ENCODE measurements at regions not wholly inside any gene's neighbourhood (a gene's known extent, or its start where the extent isn't known, plus 50 kb on each side); places are given as distances from the start of the nearest gene placed in this dataset.
A peak's percentile ranks its signal among the peaks of the same experiment; 100 is the strongest.

DNA sequence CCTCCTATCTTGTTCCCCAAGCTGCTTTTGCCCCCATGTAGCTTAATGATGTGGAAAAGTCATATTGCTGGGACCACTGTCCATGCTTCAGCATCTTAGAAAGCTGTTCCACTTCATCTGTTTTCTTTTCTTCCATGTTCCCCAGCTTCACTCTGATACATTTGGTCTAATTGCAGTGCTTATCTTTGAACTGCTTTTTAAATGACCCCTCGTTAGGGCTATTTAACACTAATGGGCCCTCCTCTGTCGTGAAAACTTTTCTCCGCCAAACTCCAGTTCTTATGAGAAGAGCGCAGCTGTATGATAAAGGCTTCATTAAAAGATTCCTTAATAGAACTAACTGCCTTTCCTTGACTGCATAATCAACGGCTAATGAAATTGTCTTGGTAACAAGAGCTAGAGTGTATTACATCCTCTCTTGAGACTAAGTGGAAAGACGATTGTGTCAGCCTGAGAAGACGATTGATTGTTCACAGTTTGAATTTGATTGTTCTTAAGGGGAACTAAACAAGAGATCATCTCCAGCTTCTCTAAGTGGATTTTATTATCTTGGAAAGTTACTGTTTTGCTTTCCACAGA lies 165.0 kb upstream of the MTNR1B start:
- Histone ChIP-seq H3K4me3 (ENCODE audit: control insufficient read depth in 1 of 7, extremely low read depth in 1 of 7, insufficient read depth in 4 of 7, low read depth in 2 of 7, low read length in 6 of 7) (no peak overlapping the region), H3K27ac (ENCODE audit: insufficient read depth in 1 of 2, low read depth in 1 of 2, low read length in 2 of 2, poor library complexity in 1 of 2, severe bottlenecking in 2 of 2) (no peak overlapping the region), H3K27me3 (replicated peaks in 2 of 5; ENCODE audit: control insufficient read depth in 4 of 5, insufficient read depth in 5 of 5, low read length in 4 of 5) (no peaks in the 10 kb centered on the region), H3K36me3 (ENCODE audit: control insufficient read depth in 4 of 4, insufficient read depth in 4 of 4, low read length in 3 of 4) (no peaks in the 10 kb centered on the region), H3K9me3 (ENCODE audit: control extremely low read depth in 1 of 5, control insufficient read depth in 4 of 5, insufficient read depth in 2 of 5, low read depth in 1 of 5, low read length in 4 of 5) (peaks cover 0 to 5% (median 0%) of the 10 kb centered on the region in 5 experiments), H3K4me1 (ENCODE audit: control extremely low read depth in 1 of 4, control insufficient read depth in 4 of 4, insufficient read depth in 4 of 4, low read length in 3 of 4) (no peaks in the 10 kb centered on the region)
- 94% methylated on average over 6 of the region's 7 CpGs for WGBS (ENCODE audit: insufficient coverage)
- POLR2A ChIA-PET: no interaction called here
- no peak for DNase-seq
- CTCF ChIA-PET: no interaction called here

DNA sequence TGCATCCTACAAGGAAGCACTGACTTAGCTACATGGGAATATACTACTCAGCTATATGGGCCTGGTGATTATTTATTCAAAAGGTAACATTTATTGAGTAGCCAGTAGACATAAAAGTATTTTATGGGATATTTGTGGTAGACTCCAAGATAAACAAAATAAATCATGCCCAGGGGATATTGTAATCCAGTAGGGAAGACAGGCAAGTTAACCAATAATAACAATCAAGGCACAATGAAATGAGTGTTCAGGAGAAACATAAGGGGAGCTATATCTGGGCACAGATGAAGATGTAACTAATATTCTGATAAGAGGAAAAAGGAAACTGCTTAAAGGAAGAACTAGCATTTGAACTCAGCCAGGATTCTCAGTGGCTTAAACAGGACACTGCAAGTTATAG lies 161.4 kb upstream of the MTNR1B start:
- Histone ChIP-seq H3K27ac (ENCODE audit: insufficient read depth in 1 of 2, low read depth in 1 of 2, low read length in 2 of 2, poor library complexity in 1 of 2, severe bottlenecking in 2 of 2) (no peak overlapping the region), H3K4me1 (ENCODE audit: control extremely low read depth in 1 of 4, control insufficient read depth in 4 of 4, insufficient read depth in 4 of 4, low read length in 3 of 4) (no peaks in the 10 kb centered on the region), H3K4me3 (ENCODE audit: control insufficient read depth in 1 of 7, extremely low read depth in 1 of 7, insufficient read depth in 4 of 7, low read depth in 2 of 7, low read length in 6 of 7) (no peak overlapping the region), H3K36me3 (ENCODE audit: control insufficient read depth in 4 of 4, insufficient read depth in 4 of 4, low read length in 3 of 4) (no peaks in the 10 kb centered on the region), H3K27me3 (replicated peaks in 2 of 5; ENCODE audit: control insufficient read depth in 4 of 5, insufficient read depth in 5 of 5, low read length in 4 of 5) (no peaks in the 10 kb centered on the region), H3K9me3 (ENCODE audit: control extremely low read depth in 1 of 5, control insufficient read depth in 4 of 5, insufficient read depth in 2 of 5, low read depth in 1 of 5, low read length in 4 of 5) (no peaks in the 10 kb centered on the region)
- CTCF ChIA-PET: interaction anchor here (1.1 kb wide), 1 partner anchor 10 kb away, joined by 3 read pairs; no protein-coding TSS in a partner anchor
- no peak for DNase-seq
- POLR2A ChIA-PET: no interaction called here

DNA sequence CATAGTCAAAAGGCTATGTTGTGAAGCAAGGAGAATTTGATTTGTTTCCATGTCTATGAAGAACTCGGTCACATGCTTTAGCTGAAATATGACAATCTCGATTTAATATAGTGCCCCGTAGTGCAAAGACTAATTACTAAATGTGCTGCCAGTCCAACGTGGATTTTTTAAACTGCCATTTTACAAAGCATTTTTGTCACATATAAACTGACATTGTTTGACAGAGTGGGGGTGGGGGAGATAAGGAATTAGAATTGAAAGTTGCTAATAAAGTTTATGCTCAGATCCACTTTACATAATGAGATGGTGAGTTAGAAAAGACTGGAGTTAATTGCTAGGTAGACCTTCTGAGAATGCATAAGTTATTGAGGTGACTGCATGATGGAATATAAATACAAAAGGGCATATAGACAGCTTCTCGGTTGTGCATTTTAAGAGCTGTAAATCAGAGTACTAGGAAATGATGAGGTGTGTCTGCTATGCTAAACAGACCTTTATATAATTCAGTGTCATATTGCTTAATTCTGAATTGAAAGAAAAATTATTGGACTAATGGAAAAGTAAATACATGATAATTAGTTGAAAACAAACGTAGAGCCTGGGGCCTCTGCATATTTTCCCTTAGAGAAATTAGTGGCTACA lies 158.9 kb upstream of the MTNR1B start:
- CTCF ChIA-PET: interaction anchor here (1.2 to 3.4 kb wide), 2 partner anchors 47 to 75 kb away, joined by 3 to 13 read pairs; no protein-coding TSS in a partner anchor
- Histone ChIP-seq H3K36me3 (ENCODE audit: control insufficient read depth in 4 of 4, insufficient read depth in 4 of 4, low read length in 3 of 4) (no peaks in the 10 kb centered on the region), H3K4me3 (ENCODE audit: control insufficient read depth in 1 of 7, extremely low read depth in 1 of 7, insufficient read depth in 4 of 7, low read depth in 2 of 7, low read length in 6 of 7) (no peak overlapping the region), H3K9me3 (ENCODE audit: control extremely low read depth in 1 of 5, control insufficient read depth in 4 of 5, insufficient read depth in 2 of 5, low read depth in 1 of 5, low read length in 4 of 5) (no peaks in the 10 kb centered on the region), H3K27me3 (replicated peaks in 2 of 5; ENCODE audit: control insufficient read depth in 4 of 5, insufficient read depth in 5 of 5, low read length in 4 of 5) (no peaks in the 10 kb centered on the region), H3K4me1 (ENCODE audit: control extremely low read depth in 1 of 4, control insufficient read depth in 4 of 4, insufficient read depth in 4 of 4, low read length in 3 of 4) (no peaks in the 10 kb centered on the region), H3K27ac (ENCODE audit: insufficient read depth in 1 of 2, low read depth in 1 of 2, low read length in 2 of 2, poor library complexity in 1 of 2, severe bottlenecking in 2 of 2) (no peak overlapping the region)
- POLR2A ChIA-PET: no interaction called here
- no peak for DNase-seq
- 100% methylated on average over 1 of the region's 6 CpGs for WGBS (ENCODE audit: insufficient coverage)

DNA sequence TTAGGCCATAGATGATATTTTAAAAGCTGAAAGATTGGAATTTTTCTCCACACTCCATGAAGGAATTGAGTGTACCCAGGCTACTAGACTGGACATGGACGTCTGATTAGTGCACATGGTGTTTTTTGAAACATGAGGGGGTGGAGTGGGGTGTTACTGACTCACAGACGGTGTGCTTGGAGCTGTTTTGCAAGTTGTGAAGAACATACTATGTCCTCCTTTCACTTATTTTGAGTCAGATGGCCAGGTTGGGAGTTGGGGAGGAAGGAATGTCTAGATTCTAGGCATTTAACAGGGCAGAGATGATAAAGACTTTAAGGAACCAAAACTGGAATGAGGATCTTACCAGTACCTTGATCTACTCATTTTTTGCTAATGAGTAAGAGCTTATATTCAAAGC lies 158.1 kb upstream of the MTNR1B start:
- ChIA-PET CTCF (interaction anchor here (1.2 to 3.4 kb wide), 5 partner anchors 9 to 75 kb away, joined by 3 to 13 read pairs (median 4); no protein-coding TSS in a partner anchor), POLR2A (no interaction called here)
- H3K9me3 ChIP-seq (ENCODE audit: control extremely low read depth in 1 of 5, control insufficient read depth in 4 of 5, insufficient read depth in 2 of 5, low read depth in 1 of 5, low read length in 4 of 5): no peaks in the 10 kb centered on the region
- DNase-seq: no peak
- no peak overlapping the region for H3K27ac ChIP-seq (ENCODE audit: insufficient read depth in 1 of 2, low read depth in 1 of 2, low read length in 2 of 2, poor library complexity in 1 of 2, severe bottlenecking in 2 of 2)
- no peaks in the 10 kb centered on the region for H3K27me3 ChIP-seq (replicated peaks in 2 of 5; ENCODE audit: control insufficient read depth in 4 of 5, insufficient read depth in 5 of 5, low read length in 4 of 5)
- no peaks in the 10 kb centered on the region for H3K36me3 ChIP-seq (ENCODE audit: control insufficient read depth in 4 of 4, insufficient read depth in 4 of 4, low read length in 3 of 4)
- H3K4me3 ChIP-seq (ENCODE audit: control insufficient read depth in 1 of 7, extremely low read depth in 1 of 7, insufficient read depth in 4 of 7, low read depth in 2 of 7, low read length in 6 of 7): no peak overlapping the region
- 100% methylated on average over 1 of the region's 2 CpGs for WGBS (ENCODE audit: insufficient coverage)
- no peaks in the 10 kb centered on the region for H3K4me1 ChIP-seq (ENCODE audit: control extremely low read depth in 1 of 4, control insufficient read depth in 4 of 4, insufficient read depth in 4 of 4, low read length in 3 of 4)

DNA sequence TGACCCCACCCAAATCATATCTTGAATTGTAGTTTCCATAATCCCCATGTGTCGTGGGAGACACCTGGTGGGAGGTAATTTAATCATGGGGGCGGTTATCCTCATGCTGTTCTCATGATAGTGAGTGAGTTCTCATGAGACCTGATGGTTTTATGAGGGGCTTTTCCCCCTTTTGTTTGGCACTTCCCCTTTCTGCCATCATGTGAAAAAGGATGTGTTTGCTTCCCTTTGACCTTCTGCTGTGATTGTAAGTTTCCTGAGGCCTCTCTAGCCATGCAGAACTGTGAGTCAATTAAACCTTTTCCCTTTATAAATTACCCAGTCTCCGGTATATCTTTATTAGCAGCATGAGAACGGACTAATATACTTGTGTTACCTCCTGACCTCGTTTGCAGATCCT lies 156.6 kb upstream of the MTNR1B start:
- ChIA-PET POLR2A (no interaction called here), CTCF (interaction anchor here (0.6 to 3.4 kb wide), 6 partner anchors 11 to 569 kb away, joined by 3 to 13 read pairs (median 4); no protein-coding TSS in a partner anchor)
- 40% methylated on average over 1 of the region's 5 CpGs for WGBS (ENCODE audit: insufficient coverage)
- Histone ChIP-seq H3K4me3 (ENCODE audit: control insufficient read depth in 1 of 7, extremely low read depth in 1 of 7, insufficient read depth in 4 of 7, low read depth in 2 of 7, low read length in 6 of 7) (no peak overlapping the region), H3K27me3 (replicated peaks in 2 of 5; ENCODE audit: control insufficient read depth in 4 of 5, insufficient read depth in 5 of 5, low read length in 4 of 5) (no peaks in the 10 kb centered on the region), H3K4me1 (ENCODE audit: control extremely low read depth in 1 of 4, control insufficient read depth in 4 of 4, insufficient read depth in 4 of 4, low read length in 3 of 4) (peaks cover 0 to 2% (median 0%) of the 10 kb centered on the region in 4 experiments), H3K27ac (ENCODE audit: insufficient read depth in 1 of 2, low read depth in 1 of 2, low read length in 2 of 2, poor library complexity in 1 of 2, severe bottlenecking in 2 of 2) (no peak overlapping the region), H3K9me3 (ENCODE audit: control extremely low read depth in 1 of 5, control insufficient read depth in 4 of 5, insufficient read depth in 2 of 5, low read depth in 1 of 5, low read length in 4 of 5) (no peaks in the 10 kb centered on the region), H3K36me3 (ENCODE audit: control insufficient read depth in 4 of 4, insufficient read depth in 4 of 4, low read length in 3 of 4) (no peaks in the 10 kb centered on the region)
- peak; percentile 2 to 46 (median 34) for DNase-seq

DNA sequence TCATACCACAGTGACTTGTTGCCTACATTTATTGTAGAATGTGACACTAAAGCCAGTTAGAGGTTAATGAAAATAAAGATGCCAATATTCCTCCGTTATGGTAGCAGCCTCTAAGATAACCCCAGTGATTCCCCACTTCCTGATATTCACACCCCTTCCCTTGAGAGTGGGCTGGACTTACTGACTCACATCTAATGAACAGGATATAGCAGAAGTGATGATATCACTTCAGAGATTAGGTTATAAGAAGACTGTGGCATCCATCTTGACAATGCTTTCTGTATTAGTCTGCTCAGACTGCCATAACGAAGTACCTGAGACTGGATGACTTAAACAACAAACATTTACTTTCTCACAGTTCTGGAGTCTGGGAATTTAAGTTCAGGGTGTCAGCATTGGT lies 149.6 kb upstream of the MTNR1B start:
- Histone ChIP-seq H3K27me3 (replicated peaks in 2 of 5; ENCODE audit: control insufficient read depth in 4 of 5, insufficient read depth in 5 of 5, low read length in 4 of 5) (no peaks in the 10 kb centered on the region), H3K9me3 (ENCODE audit: control extremely low read depth in 1 of 5, control insufficient read depth in 4 of 5, insufficient read depth in 2 of 5, low read depth in 1 of 5, low read length in 4 of 5) (no peaks in the 10 kb centered on the region), H3K27ac (ENCODE audit: insufficient read depth in 1 of 2, low read depth in 1 of 2, low read length in 2 of 2, poor library complexity in 1 of 2, severe bottlenecking in 2 of 2) (no peak overlapping the region), H3K4me1 (ENCODE audit: control extremely low read depth in 1 of 4, control insufficient read depth in 4 of 4, insufficient read depth in 4 of 4, low read length in 3 of 4) (peaks cover 0 to 2% (median 0%) of the 10 kb centered on the region in 4 experiments), H3K4me3 (ENCODE audit: control insufficient read depth in 1 of 7, extremely low read depth in 1 of 7, insufficient read depth in 4 of 7, low read depth in 2 of 7, low read length in 6 of 7) (no peak overlapping the region), H3K36me3 (ENCODE audit: control insufficient read depth in 4 of 4, insufficient read depth in 4 of 4, low read length in 3 of 4) (no peaks in the 10 kb centered on the region)
- DNase-seq: no peak
- 100% methylated on average over 1 of the region's 2 CpGs for WGBS (ENCODE audit: insufficient coverage)
- ChIA-PET POLR2A (no interaction called here), CTCF (no interaction called here)

DNA sequence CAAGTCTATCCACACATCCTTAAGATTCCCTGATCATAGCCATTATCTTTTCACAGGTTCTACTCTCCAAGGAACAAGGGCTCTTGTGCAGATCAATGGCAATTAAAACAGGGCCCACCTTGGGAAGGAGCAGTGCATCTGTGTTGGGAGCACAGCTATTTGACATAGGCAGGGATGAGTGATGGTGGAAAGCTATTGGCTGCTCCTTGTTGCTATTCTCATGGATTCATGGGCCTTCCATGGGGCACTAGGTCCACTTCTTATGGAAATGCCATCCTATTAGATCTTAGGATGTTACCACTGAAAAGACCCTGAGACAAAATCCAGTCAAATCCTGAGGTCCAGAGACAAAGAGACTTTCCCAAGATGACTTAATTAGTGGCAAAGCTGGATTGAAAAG lies 148.6 kb upstream of the MTNR1B start:
- no peak for DNase-seq
- CTCF ChIA-PET: interaction anchor here (1.1 kb wide), 1 partner anchor 9 kb away, joined by 3 read pairs; no protein-coding TSS in a partner anchor
- no peak overlapping the region for H3K4me3 ChIP-seq (ENCODE audit: control insufficient read depth in 1 of 7, extremely low read depth in 1 of 7, insufficient read depth in 4 of 7, low read depth in 2 of 7, low read length in 6 of 7)
- no peaks in the 10 kb centered on the region for H3K36me3 ChIP-seq (ENCODE audit: control insufficient read depth in 4 of 4, insufficient read depth in 4 of 4, low read length in 3 of 4)
- POLR2A ChIA-PET: no interaction called here
- no peak overlapping the region for H3K27ac ChIP-seq (ENCODE audit: insufficient read depth in 1 of 2, low read depth in 1 of 2, low read length in 2 of 2, poor library complexity in 1 of 2, severe bottlenecking in 2 of 2)
- no peaks in the 10 kb centered on the region for H3K9me3 ChIP-seq (ENCODE audit: control extremely low read depth in 1 of 5, control insufficient read depth in 4 of 5, insufficient read depth in 2 of 5, low read depth in 1 of 5, low read length in 4 of 5)
- peaks cover 0 to 2% (median 0%) of the 10 kb centered on the region in 4 experiments for H3K4me1 ChIP-seq (ENCODE audit: control extremely low read depth in 1 of 4, control insufficient read depth in 4 of 4, insufficient read depth in 4 of 4, low read length in 3 of 4)
- no peaks in the 10 kb centered on the region for H3K27me3 ChIP-seq (replicated peaks in 2 of 5; ENCODE audit: control insufficient read depth in 4 of 5, insufficient read depth in 5 of 5, low read length in 4 of 5)
